ENCODE measurements at regions not wholly inside any gene's neighbourhood (a gene's known extent, or its start where the extent isn't known, plus 50 kb on each side); places are given as distances from the start of the nearest gene placed in this dataset.

GRCh38 chr7:68015122-68015977, 1018.7 kb downstream of the TYW1 start:
- TF ChIP-seq, protein P1, sequence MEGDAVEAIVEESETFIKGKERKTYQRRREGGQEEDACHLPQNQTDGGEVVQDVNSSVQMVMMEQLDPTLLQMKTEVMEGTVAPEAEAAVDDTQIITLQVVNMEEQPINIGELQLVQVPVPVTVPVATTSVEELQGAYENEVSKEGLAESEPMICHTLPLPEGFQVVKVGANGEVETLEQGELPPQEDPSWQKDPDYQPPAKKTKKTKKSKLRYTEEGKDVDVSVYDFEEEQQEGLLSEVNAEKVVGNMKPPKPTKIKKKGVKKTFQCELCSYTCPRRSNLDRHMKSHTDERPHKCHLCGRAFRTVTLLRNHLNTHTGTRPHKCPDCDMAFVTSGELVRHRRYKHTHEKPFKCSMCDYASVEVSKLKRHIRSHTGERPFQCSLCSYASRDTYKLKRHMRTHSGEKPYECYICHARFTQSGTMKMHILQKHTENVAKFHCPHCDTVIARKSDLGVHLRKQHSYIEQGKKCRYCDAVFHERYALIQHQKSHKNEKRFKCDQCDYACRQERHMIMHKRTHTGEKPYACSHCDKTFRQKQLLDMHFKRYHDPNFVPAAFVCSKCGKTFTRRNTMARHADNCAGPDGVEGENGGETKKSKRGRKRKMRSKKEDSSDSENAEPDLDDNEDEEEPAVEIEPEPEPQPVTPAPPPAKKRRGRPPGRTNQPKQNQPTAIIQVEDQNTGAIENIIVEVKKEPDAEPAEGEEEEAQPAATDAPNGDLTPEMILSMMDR (conservative IDR thresholded peaks at IDR 0.05; ENCODE audit: low read depth in 2 of 2), result no peak
- TF ChIP-seq, protein P2, sequence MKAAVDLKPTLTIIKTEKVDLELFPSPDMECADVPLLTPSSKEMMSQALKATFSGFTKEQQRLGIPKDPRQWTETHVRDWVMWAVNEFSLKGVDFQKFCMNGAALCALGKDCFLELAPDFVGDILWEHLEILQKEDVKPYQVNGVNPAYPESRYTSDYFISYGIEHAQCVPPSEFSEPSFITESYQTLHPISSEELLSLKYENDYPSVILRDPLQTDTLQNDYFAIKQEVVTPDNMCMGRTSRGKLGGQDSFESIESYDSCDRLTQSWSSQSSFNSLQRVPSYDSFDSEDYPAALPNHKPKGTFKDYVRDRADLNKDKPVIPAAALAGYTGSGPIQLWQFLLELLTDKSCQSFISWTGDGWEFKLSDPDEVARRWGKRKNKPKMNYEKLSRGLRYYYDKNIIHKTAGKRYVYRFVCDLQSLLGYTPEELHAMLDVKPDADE (IDR thresholded peaks at IDR 0.05), result no peak
- TF ChIP-seq EZH2phosphoT487 (IDR thresholded peaks at IDR 0.05; ENCODE audit: unreplicated experiment) (no peak), CREB1 (CRISPR knock-in tag; IDR thresholded peaks at IDR 0.05; ENCODE audit: low read depth) (no peak), POLR2AphosphoS5 (IDR thresholded peaks at IDR 0.05; ENCODE audit: low read depth) (no peak), NANOG (IDR thresholded peaks at IDR 0.05; ENCODE audit: borderline replicate concordance) (no peak)
- TF ChIP-seq, protein P3, sequence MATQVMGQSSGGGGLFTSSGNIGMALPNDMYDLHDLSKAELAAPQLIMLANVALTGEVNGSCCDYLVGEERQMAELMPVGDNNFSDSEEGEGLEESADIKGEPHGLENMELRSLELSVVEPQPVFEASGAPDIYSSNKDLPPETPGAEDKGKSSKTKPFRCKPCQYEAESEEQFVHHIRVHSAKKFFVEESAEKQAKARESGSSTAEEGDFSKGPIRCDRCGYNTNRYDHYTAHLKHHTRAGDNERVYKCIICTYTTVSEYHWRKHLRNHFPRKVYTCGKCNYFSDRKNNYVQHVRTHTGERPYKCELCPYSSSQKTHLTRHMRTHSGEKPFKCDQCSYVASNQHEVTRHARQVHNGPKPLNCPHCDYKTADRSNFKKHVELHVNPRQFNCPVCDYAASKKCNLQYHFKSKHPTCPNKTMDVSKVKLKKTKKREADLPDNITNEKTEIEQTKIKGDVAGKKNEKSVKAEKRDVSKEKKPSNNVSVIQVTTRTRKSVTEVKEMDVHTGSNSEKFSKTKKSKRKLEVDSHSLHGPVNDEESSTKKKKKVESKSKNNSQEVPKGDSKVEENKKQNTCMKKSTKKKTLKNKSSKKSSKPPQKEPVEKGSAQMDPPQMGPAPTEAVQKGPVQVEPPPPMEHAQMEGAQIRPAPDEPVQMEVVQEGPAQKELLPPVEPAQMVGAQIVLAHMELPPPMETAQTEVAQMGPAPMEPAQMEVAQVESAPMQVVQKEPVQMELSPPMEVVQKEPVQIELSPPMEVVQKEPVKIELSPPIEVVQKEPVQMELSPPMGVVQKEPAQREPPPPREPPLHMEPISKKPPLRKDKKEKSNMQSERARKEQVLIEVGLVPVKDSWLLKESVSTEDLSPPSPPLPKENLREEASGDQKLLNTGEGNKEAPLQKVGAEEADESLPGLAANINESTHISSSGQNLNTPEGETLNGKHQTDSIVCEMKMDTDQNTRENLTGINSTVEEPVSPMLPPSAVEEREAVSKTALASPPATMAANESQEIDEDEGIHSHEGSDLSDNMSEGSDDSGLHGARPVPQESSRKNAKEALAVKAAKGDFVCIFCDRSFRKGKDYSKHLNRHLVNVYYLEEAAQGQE (IDR thresholded peaks at IDR 0.05; ENCODE audit: unreplicated experiment), result no peak
